ENCODE measurements at regions not wholly inside any gene's neighbourhood (a gene's known extent, or its start where the extent isn't known, plus 50 kb on each side); places are given as distances from the start of the nearest gene placed in this dataset.

DNA sequence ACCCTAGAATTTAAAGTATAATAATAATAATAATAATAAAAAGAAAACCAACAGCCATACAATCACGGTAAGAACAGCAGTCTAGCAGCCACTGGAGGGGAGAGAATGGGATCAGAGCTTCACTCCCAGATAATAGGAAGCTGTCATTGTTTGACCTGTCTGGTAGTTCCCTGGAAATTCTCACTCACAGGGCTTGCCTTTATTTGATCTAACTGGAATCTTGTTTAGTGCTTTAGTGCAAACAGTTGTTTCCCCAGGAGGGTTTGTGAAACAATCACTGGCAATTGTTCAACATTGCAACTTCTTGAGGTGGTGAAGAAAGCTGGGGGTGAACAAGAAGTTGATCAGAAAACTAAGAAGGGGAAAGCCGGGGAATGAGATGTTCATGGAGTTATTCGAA, 68.7 kb upstream of the PTCSC3 start:
- H3K27me3 ChIP-seq (ENCODE audit: insufficient read depth, poor library complexity, severe bottlenecking): no peaks in the 10 kb centered on the region
- DNase-seq (ENCODE audit: low read depth in 1 of 2, low spot score in 1 of 2): no peak
- H3K4me3 ChIP-seq (replicated peaks; ENCODE audit: insufficient read depth, low read length): no peak overlapping the region
- H3K27ac ChIP-seq (replicated peaks): no peak overlapping the region
- TF ChIP-seq, protein P1, sequence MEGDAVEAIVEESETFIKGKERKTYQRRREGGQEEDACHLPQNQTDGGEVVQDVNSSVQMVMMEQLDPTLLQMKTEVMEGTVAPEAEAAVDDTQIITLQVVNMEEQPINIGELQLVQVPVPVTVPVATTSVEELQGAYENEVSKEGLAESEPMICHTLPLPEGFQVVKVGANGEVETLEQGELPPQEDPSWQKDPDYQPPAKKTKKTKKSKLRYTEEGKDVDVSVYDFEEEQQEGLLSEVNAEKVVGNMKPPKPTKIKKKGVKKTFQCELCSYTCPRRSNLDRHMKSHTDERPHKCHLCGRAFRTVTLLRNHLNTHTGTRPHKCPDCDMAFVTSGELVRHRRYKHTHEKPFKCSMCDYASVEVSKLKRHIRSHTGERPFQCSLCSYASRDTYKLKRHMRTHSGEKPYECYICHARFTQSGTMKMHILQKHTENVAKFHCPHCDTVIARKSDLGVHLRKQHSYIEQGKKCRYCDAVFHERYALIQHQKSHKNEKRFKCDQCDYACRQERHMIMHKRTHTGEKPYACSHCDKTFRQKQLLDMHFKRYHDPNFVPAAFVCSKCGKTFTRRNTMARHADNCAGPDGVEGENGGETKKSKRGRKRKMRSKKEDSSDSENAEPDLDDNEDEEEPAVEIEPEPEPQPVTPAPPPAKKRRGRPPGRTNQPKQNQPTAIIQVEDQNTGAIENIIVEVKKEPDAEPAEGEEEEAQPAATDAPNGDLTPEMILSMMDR (IDR thresholded peaks at IDR 0.05; ENCODE audit: insufficient read depth, low read length): no peak
- TF ChIP-seq, protein P2, sequence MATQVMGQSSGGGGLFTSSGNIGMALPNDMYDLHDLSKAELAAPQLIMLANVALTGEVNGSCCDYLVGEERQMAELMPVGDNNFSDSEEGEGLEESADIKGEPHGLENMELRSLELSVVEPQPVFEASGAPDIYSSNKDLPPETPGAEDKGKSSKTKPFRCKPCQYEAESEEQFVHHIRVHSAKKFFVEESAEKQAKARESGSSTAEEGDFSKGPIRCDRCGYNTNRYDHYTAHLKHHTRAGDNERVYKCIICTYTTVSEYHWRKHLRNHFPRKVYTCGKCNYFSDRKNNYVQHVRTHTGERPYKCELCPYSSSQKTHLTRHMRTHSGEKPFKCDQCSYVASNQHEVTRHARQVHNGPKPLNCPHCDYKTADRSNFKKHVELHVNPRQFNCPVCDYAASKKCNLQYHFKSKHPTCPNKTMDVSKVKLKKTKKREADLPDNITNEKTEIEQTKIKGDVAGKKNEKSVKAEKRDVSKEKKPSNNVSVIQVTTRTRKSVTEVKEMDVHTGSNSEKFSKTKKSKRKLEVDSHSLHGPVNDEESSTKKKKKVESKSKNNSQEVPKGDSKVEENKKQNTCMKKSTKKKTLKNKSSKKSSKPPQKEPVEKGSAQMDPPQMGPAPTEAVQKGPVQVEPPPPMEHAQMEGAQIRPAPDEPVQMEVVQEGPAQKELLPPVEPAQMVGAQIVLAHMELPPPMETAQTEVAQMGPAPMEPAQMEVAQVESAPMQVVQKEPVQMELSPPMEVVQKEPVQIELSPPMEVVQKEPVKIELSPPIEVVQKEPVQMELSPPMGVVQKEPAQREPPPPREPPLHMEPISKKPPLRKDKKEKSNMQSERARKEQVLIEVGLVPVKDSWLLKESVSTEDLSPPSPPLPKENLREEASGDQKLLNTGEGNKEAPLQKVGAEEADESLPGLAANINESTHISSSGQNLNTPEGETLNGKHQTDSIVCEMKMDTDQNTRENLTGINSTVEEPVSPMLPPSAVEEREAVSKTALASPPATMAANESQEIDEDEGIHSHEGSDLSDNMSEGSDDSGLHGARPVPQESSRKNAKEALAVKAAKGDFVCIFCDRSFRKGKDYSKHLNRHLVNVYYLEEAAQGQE (IDR thresholded peaks at IDR 0.05; ENCODE audit: insufficient replicate concordance, low read depth): no peak
- no peak for TF ChIP-seq GABPA (IDR thresholded peaks at IDR 0.05; ENCODE audit: low read depth)
- TF ChIP-seq SPI1 (IDR thresholded peaks at IDR 0.05; ENCODE audit: borderline replicate concordance, low read depth): no peak
- no peak for TF ChIP-seq POLR2AphosphoS5 (IDR thresholded peaks at IDR 0.05; ENCODE audit: low read depth)

DNA sequence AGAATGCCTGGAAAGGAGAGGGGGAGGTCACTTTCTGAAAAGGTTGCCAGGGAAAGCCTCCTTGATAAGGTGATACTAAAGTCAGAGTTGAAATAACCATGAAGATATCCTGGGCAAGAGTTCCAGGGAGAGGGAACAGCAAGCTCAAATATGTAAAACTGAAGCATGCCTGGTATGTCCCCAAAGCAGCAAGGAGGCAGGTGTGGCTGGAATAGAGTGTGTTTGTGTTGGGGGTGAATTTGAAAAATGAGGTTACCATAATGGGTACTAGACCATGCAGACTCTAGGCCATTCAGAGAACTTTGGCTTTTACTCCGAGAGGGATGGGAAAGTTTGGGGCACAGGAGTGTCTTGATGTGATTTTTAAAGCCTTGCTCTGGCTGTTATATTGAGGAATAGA, 66.7 kb upstream of the PTCSC3 start:
- H3K4me3 ChIP-seq (replicated peaks; ENCODE audit: insufficient read depth, low read length): no peak overlapping the region
- TF ChIP-seq SPI1 (IDR thresholded peaks at IDR 0.05; ENCODE audit: borderline replicate concordance, low read depth): no peak
- TF ChIP-seq, protein P2 (IDR thresholded peaks at IDR 0.05; ENCODE audit: insufficient replicate concordance, low read depth): no peak
- no peak for TF ChIP-seq GABPA (IDR thresholded peaks at IDR 0.05; ENCODE audit: low read depth)
- TF ChIP-seq, protein P1 (IDR thresholded peaks at IDR 0.05; ENCODE audit: insufficient read depth, low read length): no peak
- no peak for TF ChIP-seq POLR2AphosphoS5 (IDR thresholded peaks at IDR 0.05; ENCODE audit: low read depth)
- H3K27ac ChIP-seq (replicated peaks): no peak overlapping the region
- H3K27me3 ChIP-seq (ENCODE audit: insufficient read depth, poor library complexity, severe bottlenecking): no peaks in the 10 kb centered on the region
- DNase-seq (ENCODE audit: low read depth in 1 of 2, low spot score in 1 of 2): no peak

DNA sequence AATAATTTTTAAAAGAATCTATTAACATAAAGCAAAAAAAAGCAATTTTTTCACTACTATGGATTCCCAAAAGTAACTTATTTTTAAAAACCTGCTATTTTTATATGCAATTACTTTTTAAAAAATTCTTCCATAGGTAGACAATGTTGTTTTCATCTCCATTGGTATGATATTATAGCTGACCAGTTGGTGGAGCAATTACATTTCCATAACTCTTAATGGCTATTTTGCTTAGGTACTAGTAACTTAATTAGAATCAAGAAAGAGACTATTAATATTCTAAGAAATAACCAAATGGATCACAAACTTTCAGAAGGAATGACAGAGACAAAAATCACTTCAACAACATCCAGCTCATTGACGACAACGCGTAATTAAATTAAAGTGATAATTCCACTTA, 64.7 kb upstream of the PTCSC3 start:
- DNase-seq (ENCODE audit: low read depth in 1 of 2, low spot score in 1 of 2): no peak
- TF ChIP-seq SPI1 (IDR thresholded peaks at IDR 0.05; ENCODE audit: borderline replicate concordance, low read depth) (no peak), POLR2AphosphoS5 (IDR thresholded peaks at IDR 0.05; ENCODE audit: low read depth) (no peak), GABPA (IDR thresholded peaks at IDR 0.05; ENCODE audit: low read depth) (no peak)
- TF ChIP-seq, protein P1 (IDR thresholded peaks at IDR 0.05; ENCODE audit: insufficient read depth, low read length): no peak
- TF ChIP-seq, protein P2 (IDR thresholded peaks at IDR 0.05; ENCODE audit: insufficient replicate concordance, low read depth): no peak
- H3K27ac ChIP-seq (replicated peaks): no peak overlapping the region
- H3K27me3 ChIP-seq (ENCODE audit: insufficient read depth, poor library complexity, severe bottlenecking): no peaks in the 10 kb centered on the region
- no peak overlapping the region for H3K4me3 ChIP-seq (replicated peaks; ENCODE audit: insufficient read depth, low read length)

Data from HL-60 (cell line).